Activated CD4-positive, alpha-beta T cell treated with anti-CD3 and anti-CD28 coated beads for 36 hours (primary cell): ENCODE measurements at regions not wholly inside any gene's neighbourhood (a gene's known extent, or its start where the extent isn't known, plus 50 kb on each side); places are given as distances from the start of the nearest gene placed in this dataset.

Experiments used
- ATAC-seq: fragments of 200-7000 bp; cut with Tn5 transposase; one replicate; pipeline ENCODE4 v1.10.0; 2021; ENCODE audit warnings: mild to moderate bottlenecking, moderate library complexity
- CTCF ChIA-PET: fragments of 350-600 bp; sonication (Branson Sonifier 250); formaldehyde crosslinking; loops from one replicate; lab custom pipeline; 2021; ENCODE audit warnings: antibody characterized with exemption; lab: Charles Lee
- POLR2A ChIA-PET: fragments of 350-600 bp; sonication (Branson Sonifier 250); formaldehyde crosslinking; loops from one replicate; lab custom pipeline; 2021; ENCODE audit warnings: antibody characterized with exemption, inconsistent platforms; lab: Charles Lee
- DNase-seq: peaks from one replicate; pipeline ENCODE4 v3.0.0-alpha.2; 2020
- H3K27ac Mint-ChIP-seq: one replicate; pipeline ENCODE4 v1.8.0; 2021; ENCODE audit warnings: mixed read lengths
- H3K27me3 Mint-ChIP-seq: one replicate; pipeline ENCODE4 v1.8.0; 2021; ENCODE audit warnings: mixed read lengths
- H3K36me3 Mint-ChIP-seq: one replicate; pipeline ENCODE4 v1.8.0; 2021; ENCODE audit warnings: low read depth, mixed read lengths
- H3K4me1 Mint-ChIP-seq: one replicate; pipeline ENCODE4 v1.8.0; 2021; ENCODE audit warnings: mixed read lengths
- H3K4me3 Mint-ChIP-seq: one replicate; pipeline ENCODE4 v1.8.0; 2021; ENCODE audit warnings: mild to moderate bottlenecking, moderate library complexity, mixed read lengths
- H3K9me3 Mint-ChIP-seq: one replicate; pipeline ENCODE4 v1.8.0; 2021; ENCODE audit warnings: low read depth, mixed read lengths
- intact Hi-C, 2 experiments: fragments of 100-400 bp; cut with DNase I in 1 of 2; cut with micrococcal nuclease in 1 of 2; formaldehyde crosslinking; loops; one replicate each; pipeline versions ENCODE4 v1.14.2 to v1.15.1; 2022 to 2024; cut with DNase I, micrococcal nuclease

DNA sequence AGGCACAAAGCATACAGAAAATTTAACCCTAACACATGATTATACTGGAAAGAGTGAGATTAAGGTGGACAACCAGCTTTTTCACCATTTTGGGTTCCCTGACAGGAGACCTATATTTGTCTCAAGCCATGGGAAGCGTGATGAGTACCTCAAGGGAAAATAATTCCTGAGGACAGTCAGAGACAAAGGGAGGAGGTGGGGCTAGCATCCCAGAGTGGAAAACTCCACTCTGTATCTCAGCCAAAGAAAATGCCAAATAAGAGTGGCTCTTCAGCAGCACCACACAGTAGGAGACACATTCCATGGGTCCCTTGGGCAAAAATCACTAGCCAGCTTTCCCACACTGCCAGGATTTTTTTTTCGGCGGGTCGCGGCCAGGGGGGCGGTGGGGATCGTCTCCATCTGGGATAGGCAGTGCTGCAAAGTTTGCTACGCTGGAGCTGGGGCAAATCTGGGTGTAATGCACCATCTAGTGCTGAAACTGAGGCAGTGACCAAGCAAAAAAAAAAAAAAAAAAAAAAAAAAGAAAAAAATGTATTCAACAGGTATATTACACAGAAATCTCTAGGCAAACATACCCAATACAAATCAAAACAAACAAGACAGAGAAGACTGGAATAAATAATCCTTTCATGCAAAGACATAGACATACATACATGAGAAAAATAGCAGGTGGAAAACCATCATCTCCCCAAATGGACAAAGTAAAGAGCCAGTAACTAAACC is 77.3 kb upstream of the SLC35F1 start:
- CTCF ChIA-PET: interaction anchor here (0.6 to 1.1 kb wide), 2 partner anchors 36 to 1559 kb away, joined by 3 read pairs; no protein-coding TSS in a partner anchor
- intact Hi-C loops: loop anchor here in 1 of 2 experiments (5.0 kb wide), 1 partner anchor 482 kb away; no protein-coding TSS in a partner anchor

DNA sequence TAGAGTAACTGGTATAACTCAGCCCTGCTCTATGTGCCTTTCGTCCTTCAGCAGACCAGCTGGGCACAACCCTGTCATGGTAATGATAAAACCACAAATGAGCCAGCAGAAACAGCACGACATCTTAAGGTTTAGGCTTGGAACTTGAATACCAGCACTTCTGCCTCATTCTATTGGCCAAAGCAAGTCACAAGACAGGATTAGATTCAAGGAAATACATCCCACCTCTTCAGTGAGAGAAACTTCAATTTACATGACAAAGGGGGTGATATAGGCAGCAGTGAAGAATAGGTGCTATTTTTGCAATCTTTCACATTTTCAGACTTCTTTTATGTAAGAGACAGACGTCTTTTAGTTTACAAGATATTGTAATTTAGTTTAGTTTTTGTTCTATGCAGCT is 69.8 kb upstream of the SLC35F1 start:
- H3K4me1 Mint-ChIP-seq: no peaks in the 10 kb centered on the region
- ATAC-seq (no peak), DNase-seq (no peak)
- no peak overlapping the region for H3K4me3 Mint-ChIP-seq
- intact Hi-C loops: no loop called here
- CTCF ChIA-PET: interaction anchor here (1.0 kb wide), 1 partner anchor 22 kb away, joined by 3 read pairs; no protein-coding TSS in a partner anchor
- no peak overlapping the region for H3K27ac Mint-ChIP-seq
- no peaks in the 10 kb centered on the region for H3K36me3 Mint-ChIP-seq
- H3K27me3 Mint-ChIP-seq: peaks cover 2% of the 10 kb centered on the region
- H3K9me3 Mint-ChIP-seq: peaks cover 6% of the 10 kb centered on the region
- POLR2A ChIA-PET: no interaction called here

More for the DNA sequence above, 77.3 kb upstream of the SLC35F1 start:
- no peaks in the 10 kb centered on the region for H3K36me3 Mint-ChIP-seq
- peaks cover 28% of the 10 kb centered on the region for H3K27me3 Mint-ChIP-seq
- H3K4me1 Mint-ChIP-seq: no peaks in the 10 kb centered on the region
- POLR2A ChIA-PET: no interaction called here
- H3K4me3 Mint-ChIP-seq: no peak overlapping the region
- ATAC-seq (no peak), DNase-seq (no peak)
- H3K9me3 Mint-ChIP-seq: peaks cover 8% of the 10 kb centered on the region
- H3K27ac Mint-ChIP-seq: no peak overlapping the region

DNA sequence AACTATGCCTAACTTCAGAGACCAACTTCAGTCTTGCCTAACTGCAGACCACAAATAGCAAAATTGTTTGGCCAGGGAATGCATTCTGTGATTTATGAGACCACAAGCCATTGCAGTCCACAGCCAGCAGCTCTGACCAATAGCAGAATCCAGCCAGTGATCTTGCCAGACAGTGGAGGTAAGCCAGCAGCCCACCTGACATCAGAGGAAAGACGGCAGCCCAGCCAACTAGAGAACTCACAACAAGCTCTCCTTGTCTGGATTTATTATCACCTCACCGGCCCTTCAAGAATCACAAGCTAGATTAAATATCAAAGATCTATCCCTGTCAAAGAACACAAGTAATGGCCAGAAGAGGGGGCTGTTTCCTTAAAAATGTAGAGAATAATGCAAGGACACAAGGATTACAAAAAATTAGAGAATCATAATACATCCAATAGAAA is 66.5 kb upstream of the SLC35F1 start:
- CTCF ChIA-PET: interaction anchor here (0.6 kb wide), 1 partner anchor 74 kb away, joined by 3 read pairs; no protein-coding TSS in a partner anchor
- Mint-ChIP-seq H3K9me3 (peaks cover 5% of the 10 kb centered on the region), H3K36me3 (no peaks in the 10 kb centered on the region), H3K4me1 (no peaks in the 10 kb centered on the region), H3K4me3 (no peak overlapping the region), H3K27me3 (no peaks in the 10 kb centered on the region), H3K27ac (no peak overlapping the region)
- POLR2A ChIA-PET: no interaction called here
- no peak for ATAC-seq
- intact Hi-C loops: loop anchor here in 1 of 2 experiments (5.0 kb wide), 1 partner anchor 712 kb away; no protein-coding TSS in a partner anchor
- no peak for DNase-seq

DNA sequence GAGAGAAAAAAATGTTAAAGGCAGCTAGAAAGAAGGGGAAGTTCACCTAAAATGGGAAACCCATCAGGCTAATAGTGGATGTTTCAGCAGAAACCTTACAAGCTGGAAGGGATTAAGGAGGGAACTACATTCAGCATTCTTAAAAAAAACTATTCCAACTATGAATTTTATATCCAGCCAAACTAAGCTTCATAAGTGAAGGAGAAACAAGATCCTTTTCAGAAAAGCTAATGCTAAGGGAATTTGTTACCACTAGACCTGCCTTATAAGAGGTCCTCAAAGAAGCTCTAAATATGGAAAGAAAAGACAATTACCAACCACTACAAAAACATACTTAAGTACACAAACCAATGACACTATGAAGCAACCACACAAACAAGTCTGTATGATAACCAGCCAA is 59.2 kb upstream of the SLC35F1 start:
- no peak for ATAC-seq
- H3K9me3 Mint-ChIP-seq: peaks cover 6% of the 10 kb centered on the region
- H3K4me1 Mint-ChIP-seq: no peaks in the 10 kb centered on the region
- no peak overlapping the region for H3K27ac Mint-ChIP-seq
- intact Hi-C loops: no loop called here
- no peaks in the 10 kb centered on the region for H3K27me3 Mint-ChIP-seq
- ChIA-PET POLR2A (no interaction called here), CTCF (interaction anchor here (0.8 kb wide), 1 partner anchor 15 kb away, joined by 3 read pairs; no protein-coding TSS in a partner anchor)
- H3K4me3 Mint-ChIP-seq: no peak overlapping the region
- H3K36me3 Mint-ChIP-seq: no peaks in the 10 kb centered on the region
- DNase-seq: no peak

DNA sequence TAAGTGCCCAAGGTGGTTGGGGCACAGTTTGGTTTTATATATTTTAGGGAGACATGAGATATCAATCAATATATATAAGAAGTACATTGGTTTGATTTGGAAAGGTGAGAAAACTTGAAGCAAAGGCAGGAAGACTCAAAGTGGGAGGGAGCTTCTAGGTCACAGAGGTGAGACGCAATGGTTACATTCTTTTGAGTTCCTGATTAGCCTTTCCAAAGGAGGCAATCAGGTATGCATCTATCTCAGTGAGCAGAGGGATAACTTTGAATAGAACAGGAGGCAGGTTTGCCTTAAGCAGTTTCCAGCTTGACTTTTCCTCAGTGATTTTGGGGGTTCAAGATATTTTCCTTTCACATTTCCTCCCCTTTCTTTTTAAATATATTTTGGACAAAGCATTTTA is 58.0 kb upstream of the SLC35F1 start:
- ATAC-seq (no peak), DNase-seq (no peak)
- peaks cover 7% of the 10 kb centered on the region for H3K9me3 Mint-ChIP-seq
- no peaks in the 10 kb centered on the region for H3K36me3 Mint-ChIP-seq
- H3K4me1 Mint-ChIP-seq: no peaks in the 10 kb centered on the region
- intact Hi-C loops: no loop called here
- no peak overlapping the region for H3K4me3 Mint-ChIP-seq
- H3K27me3 Mint-ChIP-seq: no peaks in the 10 kb centered on the region
- ChIA-PET POLR2A (no interaction called here), CTCF (no interaction called here)
- H3K27ac Mint-ChIP-seq: no peak overlapping the region
